ENCODE measurements at regions not wholly inside any gene's neighbourhood (a gene's known extent, or its start where the extent isn't known, plus 50 kb on each side); places are given as distances from the start of the nearest gene placed in this dataset.

- no peaks in the 10 kb centered on the region for H3K9me3 Mint-ChIP-seq
- TF ChIP-seq, protein P1, sequence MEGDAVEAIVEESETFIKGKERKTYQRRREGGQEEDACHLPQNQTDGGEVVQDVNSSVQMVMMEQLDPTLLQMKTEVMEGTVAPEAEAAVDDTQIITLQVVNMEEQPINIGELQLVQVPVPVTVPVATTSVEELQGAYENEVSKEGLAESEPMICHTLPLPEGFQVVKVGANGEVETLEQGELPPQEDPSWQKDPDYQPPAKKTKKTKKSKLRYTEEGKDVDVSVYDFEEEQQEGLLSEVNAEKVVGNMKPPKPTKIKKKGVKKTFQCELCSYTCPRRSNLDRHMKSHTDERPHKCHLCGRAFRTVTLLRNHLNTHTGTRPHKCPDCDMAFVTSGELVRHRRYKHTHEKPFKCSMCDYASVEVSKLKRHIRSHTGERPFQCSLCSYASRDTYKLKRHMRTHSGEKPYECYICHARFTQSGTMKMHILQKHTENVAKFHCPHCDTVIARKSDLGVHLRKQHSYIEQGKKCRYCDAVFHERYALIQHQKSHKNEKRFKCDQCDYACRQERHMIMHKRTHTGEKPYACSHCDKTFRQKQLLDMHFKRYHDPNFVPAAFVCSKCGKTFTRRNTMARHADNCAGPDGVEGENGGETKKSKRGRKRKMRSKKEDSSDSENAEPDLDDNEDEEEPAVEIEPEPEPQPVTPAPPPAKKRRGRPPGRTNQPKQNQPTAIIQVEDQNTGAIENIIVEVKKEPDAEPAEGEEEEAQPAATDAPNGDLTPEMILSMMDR (IDR thresholded peaks at IDR 0.05; ENCODE audit: unreplicated experiment) = no peak
- no peak for DNase-seq (ENCODE audit: low spot score in 2 of 2, unreplicated experiment in 2 of 2)
- H3K36me3 Mint-ChIP-seq = no peaks in the 10 kb centered on the region
- H3K27me3 Mint-ChIP-seq (ENCODE audit: low read depth) = peaks cover 49% of the 10 kb centered on the region
- no peak overlapping the region for H3K27ac Mint-ChIP-seq
- no peak overlapping the region for H3K4me3 Mint-ChIP-seq
- H3K4me1 Mint-ChIP-seq = peaks cover 3% of the 10 kb centered on the region
Measured at GRCh38 chr5:6166698-6167394, 211.5 kb downstream of the MED10 start.

GRCh38 chr5:6163913-6164312 lies 214.4 kb downstream of the MED10 start:
- TF ChIP-seq, protein P1 (IDR thresholded peaks at IDR 0.05; ENCODE audit: unreplicated experiment) = no peak
- H3K27me3 Mint-ChIP-seq (ENCODE audit: low read depth) = peaks cover 48% of the 10 kb centered on the region
- H3K36me3 Mint-ChIP-seq = no peaks in the 10 kb centered on the region
- DNase-seq (ENCODE audit: low spot score in 2 of 2, unreplicated experiment in 2 of 2) = no peak
- no peaks in the 10 kb centered on the region for H3K9me3 Mint-ChIP-seq
- no peak overlapping the region for H3K4me3 Mint-ChIP-seq
- H3K4me1 Mint-ChIP-seq = no peaks in the 10 kb centered on the region
- H3K27ac Mint-ChIP-seq = no peak overlapping the region

- no peaks in the 10 kb centered on the region for H3K9me3 Mint-ChIP-seq
- TF ChIP-seq, protein P1 (IDR thresholded peaks at IDR 0.05; ENCODE audit: unreplicated experiment) = no peak
- no peaks in the 10 kb centered on the region for H3K4me1 Mint-ChIP-seq
- H3K27ac Mint-ChIP-seq = no peak overlapping the region
- H3K27me3 Mint-ChIP-seq (ENCODE audit: low read depth) = peaks cover 48% of the 10 kb centered on the region
- DNase-seq (ENCODE audit: low spot score in 2 of 2, unreplicated experiment in 2 of 2) = no peak
- no peak overlapping the region for H3K4me3 Mint-ChIP-seq
- no peaks in the 10 kb centered on the region for H3K36me3 Mint-ChIP-seq
Measured at GRCh38 chr5:6162175-6162574, 216.2 kb downstream of the MED10 start.

DNA sequence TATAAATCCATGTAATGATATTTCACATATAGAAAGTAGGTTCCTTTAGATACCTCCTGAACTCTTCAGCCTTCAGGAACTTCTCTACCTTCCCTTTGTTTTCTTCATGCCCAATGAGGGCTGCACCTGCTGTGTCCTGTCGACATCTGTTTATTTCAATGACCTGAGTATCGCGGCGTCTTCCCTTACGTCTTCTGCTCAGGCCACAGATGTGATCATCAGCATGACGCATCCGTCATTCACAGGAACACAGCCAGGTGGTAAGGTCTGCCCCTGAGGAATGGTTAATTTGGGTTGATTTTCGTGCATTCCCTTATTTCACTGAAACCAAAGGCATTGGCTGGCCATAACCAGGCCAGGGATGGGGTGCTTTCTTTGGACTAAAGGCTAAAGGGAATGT lies 217.1 kb downstream of the MED10 start:
- Mint-ChIP-seq H3K4me3 (no peak overlapping the region), H3K9me3 (no peaks in the 10 kb centered on the region), H3K27me3 (ENCODE audit: low read depth) (peaks cover 52% of the 10 kb centered on the region), H3K4me1 (no peaks in the 10 kb centered on the region), H3K36me3 (no peaks in the 10 kb centered on the region), H3K27ac (no peak overlapping the region)
- DNase-seq (ENCODE audit: low spot score in 2 of 2, unreplicated experiment in 2 of 2) = no peak
- TF ChIP-seq, protein P1 (IDR thresholded peaks at IDR 0.05; ENCODE audit: unreplicated experiment) = no peak

DNA sequence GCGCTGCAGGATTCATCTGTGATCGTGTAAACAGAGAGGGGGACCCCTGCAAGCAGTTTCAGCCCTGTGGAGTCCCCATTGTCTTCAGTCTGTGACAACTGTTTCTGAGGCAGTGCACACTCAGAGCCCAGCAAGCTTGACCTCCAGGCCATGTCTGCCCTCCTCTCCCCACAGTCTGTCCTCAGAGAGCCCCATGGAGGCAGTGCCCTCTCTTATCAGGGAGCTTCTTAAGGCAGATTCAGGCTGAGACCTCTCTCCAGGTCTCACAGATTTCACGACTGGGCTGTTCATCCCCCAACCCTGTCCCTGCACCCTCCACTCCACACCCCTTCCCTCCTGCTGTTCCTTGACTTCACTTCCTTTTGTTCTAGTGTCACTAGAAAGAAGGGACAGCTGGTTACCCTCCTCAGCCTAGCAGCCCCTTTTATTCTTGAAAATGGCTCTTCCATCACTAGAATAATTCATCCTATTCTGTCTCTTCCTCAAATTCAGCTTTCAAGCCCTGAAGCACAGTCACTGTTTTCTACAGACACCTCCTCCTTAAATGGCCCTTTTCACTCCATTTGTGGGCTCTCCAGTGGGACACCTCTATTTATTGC lies 218.4 kb downstream of the MED10 start:
- Mint-ChIP-seq H3K27ac (no peak overlapping the region), H3K4me3 (no peak overlapping the region), H3K27me3 (ENCODE audit: low read depth) (peaks cover 48% of the 10 kb centered on the region), H3K9me3 (peaks cover 3% of the 10 kb centered on the region), H3K36me3 (no peaks in the 10 kb centered on the region), H3K4me1 (no peaks in the 10 kb centered on the region)
- no peak for DNase-seq (ENCODE audit: low spot score in 2 of 2, unreplicated experiment in 2 of 2)
- TF ChIP-seq, protein P1 (IDR thresholded peaks at IDR 0.05; ENCODE audit: unreplicated experiment) = no peak

Measured in mesothelial cell of epicardium (in vitro differentiated cells).